Central memory CD8-positive, alpha-beta T cell (primary cell): ENCODE measurements at regions not wholly inside any gene's neighbourhood (a gene's known extent, or its start where the extent isn't known, plus 50 kb on each side); places are given as distances from the start of the nearest gene placed in this dataset.

Source experiments
- ATAC-seq: fragments of 150-1000 bp; cut with Tn5 transposase; replicated peaks from 2 replicates; pipeline ENCODE4 v1.10.0; 2022; ENCODE audit warnings: mild to moderate bottlenecking, moderate FRiP score, moderate number of reproducible peaks; ENCODE audit not compliant: poor library complexity, severe bottlenecking; ENCODE audit errors: extremely low read depth
- DNase-seq, 2 donors: peaks; one replicate each; pipeline ENCODE4 v3.0.0; 2021; ENCODE audit warnings: low spot score in 2 of 2
- H3K27ac Mint-ChIP-seq: one replicate; pipeline ENCODE4 v1.8.0; 2022; ENCODE audit warnings: low read depth, mild to moderate bottlenecking, moderate library complexity, mixed read lengths
- H3K27me3 Mint-ChIP-seq: one replicate; pipeline ENCODE4 v1.8.0; 2022; ENCODE audit warnings: mixed read lengths
- H3K36me3 Mint-ChIP-seq: one replicate; pipeline ENCODE4 v1.8.0; 2022; ENCODE audit warnings: mild to moderate bottlenecking, moderate library complexity, mixed read lengths; ENCODE audit not compliant: insufficient read depth
- H3K4me1 Mint-ChIP-seq: one replicate; pipeline ENCODE4 v1.8.0; 2022; ENCODE audit warnings: mixed read lengths
- H3K4me3 Mint-ChIP-seq: one replicate; pipeline ENCODE4 v1.8.0; 2022; ENCODE audit warnings: mild to moderate bottlenecking, moderate library complexity, mixed read lengths
- H3K9me3 Mint-ChIP-seq: one replicate; pipeline ENCODE4 v1.8.0; 2022; ENCODE audit warnings: mixed read lengths

- Mint-ChIP-seq H3K4me3 (no peak overlapping the region), H3K9me3 (peaks cover 12% of the 10 kb centered on the region), H3K36me3 (peaks cover 5% of the 10 kb centered on the region), H3K27ac (peak overlapping the region; percentile 86), H3K27me3 (peaks cover 15% of the 10 kb centered on the region), H3K4me1 (peaks cover 18% of the 10 kb centered on the region)
- peak; percentile 56 for ATAC-seq
- no peak for DNase-seq
Measured at GRCh38 chr1:93750955-93751354, 69.3 kb upstream of the BCAR3 start.

- H3K27me3 Mint-ChIP-seq: peaks cover 15% of the 10 kb centered on the region
- no peak overlapping the region for H3K27ac Mint-ChIP-seq
- H3K9me3 Mint-ChIP-seq: peaks cover 12% of the 10 kb centered on the region
- H3K36me3 Mint-ChIP-seq: peaks cover 7% of the 10 kb centered on the region
- no peak overlapping the region for H3K4me3 Mint-ChIP-seq
- ATAC-seq: no peak
- DNase-seq: no peak
- peaks cover 18% of the 10 kb centered on the region for H3K4me1 Mint-ChIP-seq
Measured at GRCh38 chr1:93749894-93750301, 68.3 kb upstream of the BCAR3 start.

- Mint-ChIP-seq H3K4me3 (no peak overlapping the region), H3K27me3 (peaks cover 15% of the 10 kb centered on the region), H3K9me3 (peaks cover 12% of the 10 kb centered on the region), H3K36me3 (peaks cover 7% of the 10 kb centered on the region), H3K27ac (no peak overlapping the region), H3K4me1 (peaks cover 18% of the 10 kb centered on the region)
- DNase-seq (no peak), ATAC-seq (no peak)
Measured at GRCh38 chr1:93749487-93749886, 67.8 kb upstream of the BCAR3 start.

- H3K27me3 Mint-ChIP-seq: peaks cover 15% of the 10 kb centered on the region
- DNase-seq (no peak), ATAC-seq (no peak)
- no peak overlapping the region for H3K4me3 Mint-ChIP-seq
- peaks cover 3% of the 10 kb centered on the region for H3K36me3 Mint-ChIP-seq
- peaks cover 7% of the 10 kb centered on the region for H3K4me1 Mint-ChIP-seq
- H3K9me3 Mint-ChIP-seq: peaks cover 12% of the 10 kb centered on the region
- H3K27ac Mint-ChIP-seq: no peak overlapping the region
Measured at GRCh38 chr1:93746021-93746812, 64.6 kb upstream of the BCAR3 start.

GRCh38 chr1:93744299-93744988 is 62.8 kb upstream of the BCAR3 start:
- Mint-ChIP-seq H3K9me3 (peaks cover 12% of the 10 kb centered on the region), H3K4me3 (no peak overlapping the region), H3K36me3 (peaks cover 3% of the 10 kb centered on the region), H3K27me3 (peaks cover 15% of the 10 kb centered on the region), H3K4me1 (no peaks in the 10 kb centered on the region), H3K27ac (no peak overlapping the region)
- DNase-seq: no peak
- ATAC-seq: no peak

GRCh38 chr1:93743465-93743864 is 61.8 kb upstream of the BCAR3 start:
- ATAC-seq: no peak
- Mint-ChIP-seq H3K9me3 (peaks cover 12% of the 10 kb centered on the region), H3K27ac (no peak overlapping the region), H3K36me3 (peaks cover 3% of the 10 kb centered on the region), H3K27me3 (peaks cover 10% of the 10 kb centered on the region), H3K4me1 (no peaks in the 10 kb centered on the region), H3K4me3 (no peak overlapping the region)
- DNase-seq: no peak

- Mint-ChIP-seq H3K9me3 (no peaks in the 10 kb centered on the region), H3K36me3 (peaks cover 3% of the 10 kb centered on the region), H3K4me1 (no peaks in the 10 kb centered on the region), H3K27ac (no peak overlapping the region), H3K27me3 (no peaks in the 10 kb centered on the region), H3K4me3 (no peak overlapping the region)
- no peak for DNase-seq
- ATAC-seq: no peak
Measured at GRCh38 chr1:93740601-93741031, 59.0 kb upstream of the BCAR3 start.

GRCh38 chr1:93740157-93740556 is 58.5 kb upstream of the BCAR3 start:
- DNase-seq (no peak), ATAC-seq (no peak)
- H3K4me3 Mint-ChIP-seq: no peak overlapping the region
- no peaks in the 10 kb centered on the region for H3K4me1 Mint-ChIP-seq
- no peak overlapping the region for H3K27ac Mint-ChIP-seq
- no peaks in the 10 kb centered on the region for H3K27me3 Mint-ChIP-seq
- no peaks in the 10 kb centered on the region for H3K9me3 Mint-ChIP-seq
- peaks cover 3% of the 10 kb centered on the region for H3K36me3 Mint-ChIP-seq

GRCh38 chr1:93739472-93739871 is 57.8 kb upstream of the BCAR3 start:
- ATAC-seq: no peak
- no peaks in the 10 kb centered on the region for H3K4me1 Mint-ChIP-seq
- H3K4me3 Mint-ChIP-seq: no peak overlapping the region
- no peaks in the 10 kb centered on the region for H3K9me3 Mint-ChIP-seq
- no peak for DNase-seq
- H3K27ac Mint-ChIP-seq: no peak overlapping the region
- H3K36me3 Mint-ChIP-seq: no peaks in the 10 kb centered on the region
- no peaks in the 10 kb centered on the region for H3K27me3 Mint-ChIP-seq

- Mint-ChIP-seq H3K27me3 (no peaks in the 10 kb centered on the region), H3K4me1 (no peaks in the 10 kb centered on the region), H3K9me3 (no peaks in the 10 kb centered on the region)
Measured at GRCh38 chr1:93738926-93739325, 57.3 kb upstream of the BCAR3 start.

GRCh38 chr1:93738075-93738622 is 56.5 kb upstream of the BCAR3 start:
- H3K27me3 Mint-ChIP-seq: no peaks in the 10 kb centered on the region
- H3K36me3 Mint-ChIP-seq: no peaks in the 10 kb centered on the region
- DNase-seq: no peak
- H3K27ac Mint-ChIP-seq: no peak overlapping the region
- no peak overlapping the region for H3K4me3 Mint-ChIP-seq
- no peaks in the 10 kb centered on the region for H3K4me1 Mint-ChIP-seq
- ATAC-seq: no peak
- H3K9me3 Mint-ChIP-seq: no peaks in the 10 kb centered on the region

More at GRCh38 chr1:93738926-93739325, 57.3 kb upstream of the BCAR3 start:
- no peak overlapping the region for H3K27ac Mint-ChIP-seq
- no peaks in the 10 kb centered on the region for H3K36me3 Mint-ChIP-seq
- H3K4me3 Mint-ChIP-seq: no peak overlapping the region
- no peak for ATAC-seq
- DNase-seq: no peak

- Mint-ChIP-seq H3K27me3 (no peaks in the 10 kb centered on the region), H3K36me3 (peaks cover 2% of the 10 kb centered on the region), H3K4me3 (no peak overlapping the region), H3K27ac (no peak overlapping the region), H3K9me3 (no peaks in the 10 kb centered on the region), H3K4me1 (no peaks in the 10 kb centered on the region)
- no peak for ATAC-seq
- DNase-seq: no peak
Measured at GRCh38 chr1:93735722-93736121, 54.1 kb upstream of the BCAR3 start.

- Mint-ChIP-seq H3K4me1 (no peaks in the 10 kb centered on the region), H3K4me3 (no peak overlapping the region), H3K27ac (no peak overlapping the region), H3K9me3 (no peaks in the 10 kb centered on the region), H3K36me3 (peaks cover 2% of the 10 kb centered on the region), H3K27me3 (no peaks in the 10 kb centered on the region)
- no peak for ATAC-seq
- no peak for DNase-seq
Measured at GRCh38 chr1:93734999-93735398, 53.4 kb upstream of the BCAR3 start.
